ENCODE measurements at regions not wholly inside any gene's neighbourhood (a gene's known extent, or its start where the extent isn't known, plus 50 kb on each side); places are given as distances from the start of the nearest gene placed in this dataset.

GRCh38 chr5:6279607-6280006, 98.7 kb downstream of the MED10 start:
- TF ChIP-seq CTCF (IDR thresholded peaks at IDR 0.05; ENCODE audit: low read depth, low read length) = no peak
- DNase-seq (ENCODE audit: low read depth in 2 of 2) = no peak
- H3K4me3 ChIP-seq (replicated peaks in 1 of 2; ENCODE audit: low read depth in 2 of 2, low read length in 2 of 2) = no peak overlapping the region

GRCh38 chr5:6274846-6275543, 103.4 kb downstream of the MED10 start:
- no peak for TF ChIP-seq CTCF (IDR thresholded peaks at IDR 0.05; ENCODE audit: low read depth, low read length)
- H3K4me3 ChIP-seq (replicated peaks in 1 of 2; ENCODE audit: low read depth in 2 of 2, low read length in 2 of 2) = no peak overlapping the region
- DNase-seq (ENCODE audit: low read depth in 2 of 2) = no peak

DNA sequence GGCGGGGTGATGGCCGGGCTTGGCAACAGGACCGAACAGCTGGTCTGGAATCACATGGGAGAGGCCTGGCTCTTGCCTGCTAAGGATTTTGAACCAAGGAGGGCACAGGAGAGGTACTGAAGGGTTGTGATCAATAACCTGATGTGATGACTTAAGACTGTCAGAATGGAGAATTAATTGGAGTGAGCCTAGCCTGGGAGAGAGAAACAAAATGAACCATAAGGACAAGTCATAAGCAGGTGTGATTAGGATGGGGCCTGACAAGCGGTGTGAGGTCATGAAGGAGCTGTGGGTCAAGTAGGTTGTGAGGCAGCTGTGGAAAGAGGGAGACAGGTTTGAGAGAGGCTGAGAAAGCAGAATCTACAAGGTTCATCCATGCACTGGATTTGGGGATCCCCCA, 104.6 kb downstream of the MED10 start:
- DNase-seq (ENCODE audit: low read depth in 2 of 2) = no peak
- no peak for TF ChIP-seq CTCF (IDR thresholded peaks at IDR 0.05; ENCODE audit: low read depth, low read length)
- H3K4me3 ChIP-seq (replicated peaks in 1 of 2; ENCODE audit: low read depth in 2 of 2, low read length in 2 of 2) = no peak overlapping the region

DNA sequence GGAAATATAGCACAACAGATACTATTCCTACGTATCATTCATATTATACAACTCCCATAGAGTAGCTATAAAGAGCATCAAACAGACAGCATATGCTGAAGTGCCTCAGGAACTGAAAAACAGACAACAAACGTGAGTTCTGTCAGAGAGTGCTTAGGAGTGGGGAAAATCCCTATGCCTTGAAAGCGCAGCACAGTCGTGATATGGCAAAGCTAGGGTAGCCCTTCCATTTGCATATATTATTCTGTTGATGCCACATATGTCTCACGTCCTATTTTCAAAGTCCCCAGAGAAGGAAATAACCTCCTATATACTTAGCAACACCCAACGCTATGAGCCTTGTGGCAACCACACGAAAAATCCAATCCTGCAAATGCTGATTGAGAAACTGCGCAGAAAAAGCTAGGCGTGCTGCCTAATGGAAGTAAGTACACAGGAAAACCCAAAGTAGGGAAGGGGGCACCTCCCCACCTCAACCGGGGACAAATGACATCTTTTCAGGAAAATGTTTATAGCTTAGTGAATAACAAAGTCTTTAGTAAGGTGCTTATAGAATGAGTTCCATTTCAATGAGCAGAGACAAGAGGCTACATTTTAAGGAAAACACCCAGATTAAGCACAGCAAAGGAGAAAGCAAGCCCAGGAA, 105.1 kb downstream of the MED10 start:
- TF ChIP-seq CTCF (IDR thresholded peaks at IDR 0.05; ENCODE audit: low read depth, low read length) = no peak
- DNase-seq (ENCODE audit: low read depth in 2 of 2) = no peak
- no peak overlapping the region for H3K4me3 ChIP-seq (replicated peaks in 1 of 2; ENCODE audit: low read depth in 2 of 2, low read length in 2 of 2)

DNA sequence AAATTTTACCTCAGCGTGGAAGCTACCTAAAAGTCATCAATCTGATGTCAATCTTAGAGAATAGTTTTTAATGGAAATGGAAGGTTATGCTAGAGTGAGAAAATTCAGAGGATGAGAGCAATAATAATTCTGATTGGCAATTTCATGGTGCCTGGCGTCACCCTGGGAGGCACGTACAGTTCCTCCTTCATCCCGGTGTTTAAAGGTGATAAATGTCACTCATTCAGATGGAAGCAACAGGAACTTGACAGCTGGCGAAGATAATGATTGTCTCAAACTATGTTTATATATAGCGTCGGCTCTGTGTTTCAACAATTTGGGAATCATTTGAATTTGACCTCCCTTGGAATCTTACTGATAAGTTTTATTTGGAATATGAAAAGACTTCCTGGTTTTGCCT, 108.4 kb downstream of the MED10 start:
- DNase-seq (ENCODE audit: low read depth in 2 of 2) = no peak
- TF ChIP-seq CTCF (IDR thresholded peaks at IDR 0.05; ENCODE audit: low read depth, low read length) = no peak
- H3K4me3 ChIP-seq (replicated peaks in 1 of 2; ENCODE audit: low read depth in 2 of 2, low read length in 2 of 2) = no peak overlapping the region

DNA sequence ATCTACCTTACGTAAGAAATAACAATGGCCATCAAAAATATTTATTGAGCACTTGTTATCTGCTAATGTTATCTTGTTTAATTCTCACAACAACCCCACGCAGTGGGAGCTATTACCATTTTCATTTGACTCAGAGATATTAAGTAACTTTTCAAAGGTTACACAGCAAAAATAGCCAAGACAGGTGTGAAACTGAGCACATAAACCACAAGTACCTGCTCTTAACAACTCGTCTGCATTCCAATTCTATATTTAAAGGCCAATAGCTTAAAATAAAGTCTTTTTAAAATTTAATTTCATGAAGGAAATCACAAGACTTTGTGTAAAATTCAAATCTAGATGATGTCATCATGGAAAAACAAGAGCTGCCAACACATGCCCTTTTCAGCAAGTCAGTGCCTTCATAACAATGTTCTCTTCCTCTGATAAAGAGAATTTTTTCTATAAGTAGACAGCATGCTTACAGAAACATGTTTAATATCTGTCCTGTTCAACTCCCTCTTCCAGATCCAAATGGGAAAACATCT, 111.6 kb downstream of the MED10 start:
- no peak for TF ChIP-seq CTCF (IDR thresholded peaks at IDR 0.05; ENCODE audit: low read depth, low read length)
- no peak overlapping the region for H3K4me3 ChIP-seq (replicated peaks in 1 of 2; ENCODE audit: low read depth in 2 of 2, low read length in 2 of 2)
- DNase-seq (ENCODE audit: low read depth in 2 of 2) = no peak
